ENCODE measurements at regions not wholly inside any gene's neighbourhood (a gene's known extent, or its start where the extent isn't known, plus 50 kb on each side); places are given as distances from the start of the nearest gene placed in this dataset.

- Histone ChIP-seq H3K36me3 (ENCODE audit: insufficient read depth) (no peaks in the 10 kb centered on the region), H3K9ac (no peak overlapping the region), H2AFZ (ENCODE audit: low read depth) (no peak overlapping the region), H3K79me2 (ENCODE audit: insufficient read depth, low read depth) (no peaks in the 10 kb centered on the region), H3K4me2 (no peak overlapping the region), H4K20me1 (ENCODE audit: insufficient read depth) (no peaks in the 10 kb centered on the region), H3K27ac (no peak overlapping the region), H3K4me3 (IDR thresholded peaks at IDR 0.05; ENCODE audit: insufficient read depth, low read depth, low read length) (no peak overlapping the region), H3K27me3 (ENCODE audit: insufficient read depth, low read depth) (no peaks in the 10 kb centered on the region), H3K4me1 (ENCODE audit: low read depth, poor library complexity, severe bottlenecking) (peaks cover 5% of the 10 kb centered on the region)
- no peak for TF ChIP-seq CTCF (conservative IDR thresholded peaks at IDR 0.05; ENCODE audit: low read depth, low read length)
These were observed 146.3 kb upstream of the POU5F2 start for GRCh38 chr5:93887678-93888077.

- Histone ChIP-seq H3K27ac (no peak overlapping the region), H3K9ac (no peak overlapping the region), H3K79me2 (ENCODE audit: insufficient read depth, low read depth) (no peaks in the 10 kb centered on the region), H3K27me3 (ENCODE audit: insufficient read depth, low read depth) (no peaks in the 10 kb centered on the region), H2AFZ (ENCODE audit: low read depth) (no peak overlapping the region), H3K4me2 (no peak overlapping the region), H3K36me3 (ENCODE audit: insufficient read depth) (no peaks in the 10 kb centered on the region), H4K20me1 (ENCODE audit: insufficient read depth) (no peaks in the 10 kb centered on the region), H3K4me1 (ENCODE audit: low read depth, poor library complexity, severe bottlenecking) (peaks cover 5% of the 10 kb centered on the region), H3K4me3 (IDR thresholded peaks at IDR 0.05; ENCODE audit: insufficient read depth, low read depth, low read length) (no peak overlapping the region)
- TF ChIP-seq CTCF (conservative IDR thresholded peaks at IDR 0.05; ENCODE audit: low read depth, low read length) = no peak
These were observed 145.5 kb upstream of the POU5F2 start for GRCh38 chr5:93886917-93887361.

- no peak overlapping the region for H3K9ac ChIP-seq
- TF ChIP-seq CTCF (conservative IDR thresholded peaks at IDR 0.05; ENCODE audit: low read depth, low read length) = no peak
- no peak overlapping the region for H3K4me2 ChIP-seq
- no peaks in the 10 kb centered on the region for H4K20me1 ChIP-seq (ENCODE audit: insufficient read depth)
- H3K27ac ChIP-seq = no peak overlapping the region
- H3K27me3 ChIP-seq (ENCODE audit: insufficient read depth, low read depth) = no peaks in the 10 kb centered on the region
- H3K4me3 ChIP-seq (IDR thresholded peaks at IDR 0.05; ENCODE audit: insufficient read depth, low read depth, low read length) = no peak overlapping the region
- H3K79me2 ChIP-seq (ENCODE audit: insufficient read depth, low read depth) = no peaks in the 10 kb centered on the region
- peaks cover 5% of the 10 kb centered on the region for H3K4me1 ChIP-seq (ENCODE audit: low read depth, poor library complexity, severe bottlenecking)
- H2AFZ ChIP-seq (ENCODE audit: low read depth) = no peak overlapping the region
- H3K36me3 ChIP-seq (ENCODE audit: insufficient read depth) = no peaks in the 10 kb centered on the region
These were observed 144.9 kb upstream of the POU5F2 start for GRCh38 chr5:93886098-93886806.

- H3K9ac ChIP-seq = no peak overlapping the region
- no peak overlapping the region for H3K4me2 ChIP-seq
- TF ChIP-seq CTCF (conservative IDR thresholded peaks at IDR 0.05; ENCODE audit: low read depth, low read length) = no peak
- no peaks in the 10 kb centered on the region for H3K36me3 ChIP-seq (ENCODE audit: insufficient read depth)
- H3K79me2 ChIP-seq (ENCODE audit: insufficient read depth, low read depth) = no peaks in the 10 kb centered on the region
- no peak overlapping the region for H2AFZ ChIP-seq (ENCODE audit: low read depth)
- peaks cover 5% of the 10 kb centered on the region for H3K4me1 ChIP-seq (ENCODE audit: low read depth, poor library complexity, severe bottlenecking)
- no peak overlapping the region for H3K27ac ChIP-seq
- no peak overlapping the region for H3K4me3 ChIP-seq (IDR thresholded peaks at IDR 0.05; ENCODE audit: insufficient read depth, low read depth, low read length)
- H4K20me1 ChIP-seq (ENCODE audit: insufficient read depth) = no peaks in the 10 kb centered on the region
- H3K27me3 ChIP-seq (ENCODE audit: insufficient read depth, low read depth) = no peaks in the 10 kb centered on the region
These were observed 142.9 kb upstream of the POU5F2 start for GRCh38 chr5:93884254-93884653.
